ENCODE measurements at regions not wholly inside any gene's neighbourhood (a gene's known extent, or its start where the extent isn't known, plus 50 kb on each side); places are given as distances from the start of the nearest gene placed in this dataset.

GRCh38 chr4:181424362-181425016, 818.7 kb upstream of the TENM3 start:
- no peak for DNase-seq

GRCh38 chr4:181427076-181427475, 816.1 kb upstream of the TENM3 start:
- DNase-seq: no peak

- no peak for DNase-seq
These were observed 812.2 kb upstream of the TENM3 start for GRCh38 chr4:181431006-181431405.

- no peak for DNase-seq
These were observed 811.5 kb upstream of the TENM3 start for GRCh38 chr4:181431661-181432060.

GRCh38 chr4:181432335-181432734, 810.9 kb upstream of the TENM3 start:
- no peak for DNase-seq

GRCh38 chr4:181437895-181438294, 805.3 kb upstream of the TENM3 start:
- DNase-seq: no peak

- DNase-seq: no peak
These were observed 804.6 kb upstream of the TENM3 start for GRCh38 chr4:181438641-181439040.

GRCh38 chr4:181443021-181443420, 800.2 kb upstream of the TENM3 start:
- no peak for DNase-seq

GRCh38 chr4:181465826-181466225, 777.4 kb upstream of the TENM3 start:
- no peak for DNase-seq

GRCh38 chr4:181468451-181468850, 774.8 kb upstream of the TENM3 start:
- DNase-seq: no peak

- DNase-seq: no peak
These were observed 772.9 kb upstream of the TENM3 start for GRCh38 chr4:181470306-181470705.

- DNase-seq: no peak
These were observed 767.8 kb upstream of the TENM3 start for GRCh38 chr4:181475359-181475758.

GRCh38 chr4:181475781-181476507, 767.3 kb upstream of the TENM3 start:
- DNase-seq: no peak

- DNase-seq: no peak
These were observed 766.7 kb upstream of the TENM3 start for GRCh38 chr4:181476508-181476890.

- no peak for DNase-seq
These were observed 765.6 kb upstream of the TENM3 start for GRCh38 chr4:181477591-181477990.

GRCh38 chr4:181478656-181479055, 764.5 kb upstream of the TENM3 start:
- DNase-seq: no peak

GRCh38 chr4:181479141-181479540, 764.1 kb upstream of the TENM3 start:
- no peak for DNase-seq

- DNase-seq: no peak
These were observed 758.8 kb upstream of the TENM3 start for GRCh38 chr4:181484396-181484795.

- DNase-seq: no peak
These were observed 754.3 kb upstream of the TENM3 start for GRCh38 chr4:181488926-181489325.

- DNase-seq: no peak
These were observed 745.1 kb upstream of the TENM3 start for GRCh38 chr4:181498148-181498547.

GRCh38 chr4:181502611-181503010, 740.6 kb upstream of the TENM3 start:
- no peak for DNase-seq

GRCh38 chr4:181503687-181504390, 739.4 kb upstream of the TENM3 start:
- no peak for DNase-seq

GRCh38 chr4:181504924-181505323, 738.3 kb upstream of the TENM3 start:
- DNase-seq: no peak

- DNase-seq: no peak
These were observed 735.9 kb upstream of the TENM3 start for GRCh38 chr4:181507180-181507835.

Measured in stimulated activated CD4-positive, alpha-beta T cell treated with anti-CD3 and anti-CD28 coated beads, Interleukin-12 subunit alpha, Interleukin-12 subunit beta, amount 100 ng/mL, for 4 hours (primary cell).